H9 (cell line): ENCODE measurements at regions not wholly inside any gene's neighbourhood (a gene's known extent, or its start where the extent isn't known, plus 50 kb on each side); places are given as distances from the start of the nearest gene placed in this dataset.

Experiments used
- DNase-seq: peaks from one replicate; pipeline ENCODE4 v3.0.0-alpha.2; 2017
- H2AFZ ChIP-seq: one replicate; pipeline ENCODE4 v1.6.1; 2013; ENCODE audit warnings: mild to moderate bottlenecking, low read length, control low read depth, moderate library complexity
- H2AK5ac ChIP-seq: 2 replicates; pipeline ENCODE4 v1.6.1; 2013; ENCODE audit warnings: low read length, control low read depth, mixed read lengths; ENCODE audit not compliant: insufficient read length
- H2BK120ac ChIP-seq: one replicate; pipeline ENCODE4 v1.6.1; 2013; ENCODE audit warnings: low read depth, mild to moderate bottlenecking, low read length, control low read depth, inconsistent platforms; ENCODE audit not compliant: poor library complexity, severe bottlenecking
- H2BK12ac ChIP-seq: 2 replicates; pipeline ENCODE4 v1.6.1; 2013; ENCODE audit warnings: low read length, control low read depth, mixed read lengths, low read depth; ENCODE audit not compliant: insufficient read length
- H2BK15ac ChIP-seq: 2 replicates; pipeline ENCODE4 v1.6.1; 2013; ENCODE audit warnings: low read depth, low read length, control low read depth
- H2BK20ac ChIP-seq: one replicate; pipeline ENCODE4 v1.6.1; 2013; ENCODE audit warnings: low read depth, mild to moderate bottlenecking, low read length, control low read depth, inconsistent platforms; ENCODE audit not compliant: poor library complexity, severe bottlenecking
- H2BK5ac ChIP-seq: 2 replicates; pipeline ENCODE4 v1.6.1; 2013; ENCODE audit warnings: low read length, control low read depth, mixed read lengths; ENCODE audit not compliant: insufficient read length
- H3K14ac ChIP-seq: 2 replicates; pipeline ENCODE4 v1.6.1; 2013; ENCODE audit warnings: low read length, control low read depth; ENCODE audit not compliant: insufficient read depth
- H3K18ac ChIP-seq: 2 replicates; pipeline ENCODE4 v1.6.1; 2013; ENCODE audit warnings: low read depth, mild to moderate bottlenecking, mixed read lengths, low read length, control low read depth; ENCODE audit not compliant: insufficient read length
- H3K23ac ChIP-seq: 2 replicates; pipeline ENCODE4 v1.6.1; 2013; ENCODE audit warnings: low read length, control low read depth, mixed read lengths, low read depth; ENCODE audit not compliant: insufficient read length
- H3K23me2 ChIP-seq: 2 replicates; pipeline ENCODE4 v1.6.1; 2013; ENCODE audit warnings: low read depth, mild to moderate bottlenecking, mixed read lengths, low read length, control low read depth; ENCODE audit not compliant: insufficient read length, poor library complexity, severe bottlenecking
- H3K27ac ChIP-seq: 2 replicates; pipeline ENCODE4 v1.5.1; 2013; ENCODE audit warnings: low read length, control low read depth, mixed read lengths, low read depth; ENCODE audit not compliant: insufficient read length
- H3K27me3 ChIP-seq: 2 replicates; pipeline ENCODE4 v1.6.1; 2013; ENCODE audit warnings: low read length, control low read depth, inconsistent platforms; ENCODE audit not compliant: insufficient read depth
- H3K4ac ChIP-seq: 2 replicates; pipeline ENCODE4 v1.6.1; 2013; ENCODE audit warnings: low read depth, mild to moderate bottlenecking, control low read depth, inconsistent platforms, low read length, moderate library complexity
- H3K4me1 ChIP-seq: 2 replicates; pipeline ENCODE4 v1.6.1; 2013; ENCODE audit warnings: low read length, control low read depth, inconsistent platforms; ENCODE audit not compliant: insufficient read depth
- H3K4me2 ChIP-seq: 2 replicates; pipeline ENCODE4 v1.6.1; 2013; ENCODE audit warnings: low read length, control low read depth, mixed read lengths; ENCODE audit not compliant: insufficient read length, insufficient read depth
- H3K56ac ChIP-seq: 2 replicates; pipeline ENCODE4 v1.6.1; 2013; ENCODE audit warnings: low read depth, mild to moderate bottlenecking, mixed read lengths, low read length, control low read depth; ENCODE audit not compliant: insufficient read length
- H3K79me1 ChIP-seq: 2 replicates; pipeline ENCODE4 v1.6.1; 2013; ENCODE audit warnings: low read depth, mild to moderate bottlenecking, moderate library complexity, low read length, control low read depth, inconsistent platforms; ENCODE audit not compliant: insufficient read depth, poor library complexity, severe bottlenecking
- H3K79me2 ChIP-seq: 2 replicates; pipeline ENCODE4 v1.6.1; 2013; ENCODE audit warnings: low read length, control low read depth, inconsistent platforms; ENCODE audit not compliant: insufficient read depth
- H3K9ac ChIP-seq: 2 replicates; pipeline ENCODE4 v1.6.1; 2013; ENCODE audit warnings: low read length, control low read depth, mixed read lengths; ENCODE audit not compliant: insufficient read length; ENCODE audit errors: extremely low read depth
- H3K9me3 ChIP-seq: one replicate; pipeline ENCODE4 v1.6.1; 2013; ENCODE audit warnings: low read depth, low read length, inconsistent platforms; ENCODE audit not compliant: control insufficient read depth
- H3T11ph ChIP-seq: one replicate; pipeline ENCODE4 v1.6.1; 2013; ENCODE audit warnings: mild to moderate bottlenecking, low read length, control low read depth, inconsistent platforms
- H4K20me1 ChIP-seq: one replicate; pipeline ENCODE4 v1.6.1; 2013; ENCODE audit not compliant: control insufficient read depth, insufficient read length, insufficient read depth
- H4K5ac ChIP-seq: 2 replicates; pipeline ENCODE4 v1.6.1; 2013; ENCODE audit warnings: low read depth, mild to moderate bottlenecking, mixed read lengths, low read length, control low read depth; ENCODE audit not compliant: insufficient read length
- H4K8ac ChIP-seq: replicated peaks from 2 replicates; pipeline ENCODE4 v1.6.1; 2013; ENCODE audit warnings: low read length, control low read depth, mixed read lengths, low read depth; ENCODE audit not compliant: insufficient read length
- H4K91ac ChIP-seq: 2 replicates; pipeline ENCODE4 v1.6.1; 2013; ENCODE audit warnings: low read depth, mild to moderate bottlenecking, moderate library complexity, mixed read lengths, low read length, control low read depth; ENCODE audit not compliant: insufficient read length
- H3K27ac Mint-ChIP-seq, 3 experiments: 2 replicates in 2 of 3; 3 replicates in 1 of 3; pipeline ENCODE4 v1.8.0; 2020 to 2021; ENCODE audit warnings: mixed read lengths in 3 of 3, mild to moderate bottlenecking in 1 of 3, moderate library complexity in 1 of 3
- H3K27me3 Mint-ChIP-seq: 2 replicates; pipeline ENCODE4 v1.8.0; 2021; ENCODE audit warnings: low read depth, mild to moderate bottlenecking, moderate library complexity, mixed read lengths
- H3K36me3 Mint-ChIP-seq, 3 experiments: 2 replicates in 2 of 3; 3 replicates in 1 of 3; pipeline ENCODE4 v1.8.0; 2020 to 2021; ENCODE audit warnings: low read depth in 3 of 3, mixed read lengths in 3 of 3; ENCODE audit not compliant: insufficient read depth in 1 of 3
- H3K4me1 Mint-ChIP-seq, 2 experiments: 2 replicates each; pipeline ENCODE4 v1.8.0; 2020; ENCODE audit warnings: mixed read lengths in 2 of 2
- H3K4me3 Mint-ChIP-seq, 2 experiments: 2 replicates in 1 of 2; 3 replicates in 1 of 2; pipeline ENCODE4 v1.8.0; 2020 to 2021; ENCODE audit warnings: mild to moderate bottlenecking in 2 of 2, mixed read lengths in 2 of 2, moderate library complexity in 1 of 2
- H3K9me3 Mint-ChIP-seq, 2 experiments: 2 replicates in 1 of 2; 3 replicates in 1 of 2; pipeline ENCODE4 v1.8.0; 2020; ENCODE audit warnings: mild to moderate bottlenecking in 2 of 2, mixed read lengths in 2 of 2, moderate library complexity in 1 of 2
- CTCF ChIP-seq: fragments of 200-600 bp; sonication (generic); conservative IDR thresholded peaks from 3 replicates; pipeline ENCODE4 v1.8.0; 2021; ENCODE audit warnings: antibody characterized with exemption, mild to moderate bottlenecking
- WGBS: extraction: QIAGEN DNeasy Blood & Tissue Kit; methylation state at CpG from one replicate; pipeline ENCODE4 v1.1.7; 2013; ENCODE audit warnings: missing lambda C conversion rate, low lambda C conversion rate, mixed read lengths; ENCODE audit not compliant: insufficient read length; ENCODE audit errors: extremely low coverage; 5-methylcytosine and 5-hydroxymethylcytosine counted together

GRCh38 chr9:32707326-32707725 lies 71.9 kb upstream of the TAF1L start:
- Histone ChIP-seq H3K4me1 (no peaks in the 10 kb centered on the region), H3K27me3 (no peaks in the 10 kb centered on the region), H4K8ac (no peak overlapping the region), H3K4me2 (no peak overlapping the region), H3K23me2 (no peaks in the 10 kb centered on the region), H2BK5ac (no peak overlapping the region), H3K79me1 (no peaks in the 10 kb centered on the region), H3K4ac (no peak overlapping the region), H2AFZ (no peak overlapping the region), H3K14ac (no peak overlapping the region), H4K20me1 (no peaks in the 10 kb centered on the region), H2BK12ac (no peak overlapping the region), H3K56ac (no peak overlapping the region), H3K18ac (no peak overlapping the region), H2BK20ac (no peak overlapping the region), H3K9me3 (no peaks in the 10 kb centered on the region), H4K5ac (no peak overlapping the region), H3K9ac (no peak overlapping the region), H3K23ac (no peak overlapping the region), H2AK5ac (no peak overlapping the region), H2BK120ac (no peak overlapping the region), H4K91ac (no peak overlapping the region), H3T11ph (no peak overlapping the region), H3K27ac (no peak overlapping the region), H2BK15ac (no peak overlapping the region), H3K79me2 (no peaks in the 10 kb centered on the region)
- TF ChIP-seq CTCF: no peak
- Mint-ChIP-seq H3K4me3 (no peak overlapping the region), H3K36me3 (peaks cover 6 to 7% (median 7%) of the 10 kb centered on the region in 3 experiments; a peak in 3 of 7 replicates), H3K27ac (no peak overlapping the region), H3K27me3 (peaks cover 6% of the 10 kb centered on the region), H3K9me3 (peaks cover 13 to 64% of the 10 kb centered on the region in 2 experiments), H3K4me1 (no peaks in the 10 kb centered on the region)
- DNase-seq: no peak
- no CpG with 5 or more reads among the region's 5 CpGs for WGBS
